LHCN-M2 (cell line): ENCODE measurements at regions not wholly inside any gene's neighbourhood (a gene's known extent, or its start where the extent isn't known, plus 50 kb on each side); places are given as distances from the start of the nearest gene placed in this dataset.
"Not testable (repeated sequence)": the region's sequence is repeated elsewhere in the genome, so short reads cannot be mapped to it uniquely, and the experiment has no call there.

Experiments
- DNase-seq: peaks from one replicate; pipeline ENCODE4 v3.0.0-alpha.2; 2012; ENCODE audit warnings: low read depth

- DNase-seq: peak; percentile 53
These were observed 170.4 kb downstream of the PTPRC start for GRCh38 chr1:198809247-198809646.

GRCh38 chr1:198811449-198811848, 172.6 kb downstream of the PTPRC start:
- no peak for DNase-seq

- DNase-seq: no peak
These were observed 184.8 kb downstream of the PTPRC start for GRCh38 chr1:198823626-198824025.

GRCh38 chr1:198825254-198825653, 186.4 kb downstream of the PTPRC start:
- no peak for DNase-seq

GRCh38 chr1:198829356-198829755, 190.5 kb downstream of the PTPRC start:
- DNase-seq: no peak

- peak; percentile 32 for DNase-seq
These were observed 191.1 kb downstream of the PTPRC start for GRCh38 chr1:198829944-198830343.

- DNase-seq: no peak
These were observed 191.6 kb downstream of the PTPRC start for GRCh38 chr1:198830412-198830811.

GRCh38 chr1:198833706-198834503, 195.1 kb downstream of the PTPRC start:
- DNase-seq: no peak

- no peak for DNase-seq
These were observed 198.6 kb downstream of the PTPRC start for GRCh38 chr1:198837278-198838021.

GRCh38 chr1:198838022-198838342, 199.1 kb downstream of the PTPRC start:
- DNase-seq: no peak

GRCh38 chr1:198841477-198841876, 202.6 kb downstream of the PTPRC start:
- DNase-seq: no peak

GRCh38 chr1:198842686-198843085, 203.8 kb downstream of the PTPRC start:
- no peak for DNase-seq

- no peak for DNase-seq
These were observed 206.4 kb downstream of the PTPRC start for GRCh38 chr1:198845271-198845670.

- DNase-seq: peak; percentile 67
These were observed 207.0 kb downstream of the PTPRC start for GRCh38 chr1:198845851-198846250.

GRCh38 chr1:198846556-198846955, 207.7 kb downstream of the PTPRC start:
- DNase-seq: no peak

GRCh38 chr1:198848206-198848605, 209.4 kb downstream of the PTPRC start:
- DNase-seq: no peak

GRCh38 chr1:198848649-198849048, 209.8 kb downstream of the PTPRC start:
- DNase-seq: peak; percentile 45

- no peak for DNase-seq
These were observed 210.3 kb downstream of the PTPRC start for GRCh38 chr1:198849093-198849492.

- DNase-seq: no peak
These were observed 211.4 kb downstream of the PTPRC start for GRCh38 chr1:198850196-198850595.

GRCh38 chr1:198850966-198851365, 212.1 kb downstream of the PTPRC start:
- DNase-seq: not testable (repeated sequence)

GRCh38 chr1:198856601-198857000, 217.8 kb downstream of the PTPRC start:
- DNase-seq: no peak

- no peak for DNase-seq
These were observed 219.2 kb downstream of the PTPRC start for GRCh38 chr1:198858033-198858432.

GRCh38 chr1:198860371-198860770, 221.5 kb downstream of the PTPRC start:
- no peak for DNase-seq
